ENCODE measurements at regions not wholly inside any gene's neighbourhood (a gene's known extent, or its start where the extent isn't known, plus 50 kb on each side); places are given as distances from the start of the nearest gene placed in this dataset.

DNA sequence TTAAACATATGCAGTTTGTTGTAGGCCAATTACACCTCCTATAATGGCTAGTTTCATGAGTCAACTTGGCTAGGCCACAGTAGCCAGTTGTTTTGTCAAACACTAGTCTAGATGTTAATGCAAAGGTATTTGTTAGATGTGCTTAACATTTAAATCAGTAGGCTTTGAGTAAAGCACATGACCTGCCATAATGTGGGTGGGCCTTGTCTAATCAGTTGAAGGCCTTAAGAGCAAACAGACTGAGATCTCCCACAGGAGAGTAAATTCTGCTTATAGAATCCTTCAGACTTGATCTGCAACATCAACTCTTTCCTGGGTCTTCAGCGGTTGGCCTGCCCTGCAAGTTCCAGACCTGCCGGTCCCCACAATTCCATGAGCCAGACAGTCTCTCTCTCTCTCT is 1345.9 kb downstream of the BRD1 start:
- TF ChIP-seq, protein P1, sequence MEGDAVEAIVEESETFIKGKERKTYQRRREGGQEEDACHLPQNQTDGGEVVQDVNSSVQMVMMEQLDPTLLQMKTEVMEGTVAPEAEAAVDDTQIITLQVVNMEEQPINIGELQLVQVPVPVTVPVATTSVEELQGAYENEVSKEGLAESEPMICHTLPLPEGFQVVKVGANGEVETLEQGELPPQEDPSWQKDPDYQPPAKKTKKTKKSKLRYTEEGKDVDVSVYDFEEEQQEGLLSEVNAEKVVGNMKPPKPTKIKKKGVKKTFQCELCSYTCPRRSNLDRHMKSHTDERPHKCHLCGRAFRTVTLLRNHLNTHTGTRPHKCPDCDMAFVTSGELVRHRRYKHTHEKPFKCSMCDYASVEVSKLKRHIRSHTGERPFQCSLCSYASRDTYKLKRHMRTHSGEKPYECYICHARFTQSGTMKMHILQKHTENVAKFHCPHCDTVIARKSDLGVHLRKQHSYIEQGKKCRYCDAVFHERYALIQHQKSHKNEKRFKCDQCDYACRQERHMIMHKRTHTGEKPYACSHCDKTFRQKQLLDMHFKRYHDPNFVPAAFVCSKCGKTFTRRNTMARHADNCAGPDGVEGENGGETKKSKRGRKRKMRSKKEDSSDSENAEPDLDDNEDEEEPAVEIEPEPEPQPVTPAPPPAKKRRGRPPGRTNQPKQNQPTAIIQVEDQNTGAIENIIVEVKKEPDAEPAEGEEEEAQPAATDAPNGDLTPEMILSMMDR (IDR thresholded peaks at IDR 0.05 in 8 of 11, conservative IDR thresholded peaks at IDR 0.05 in 3 of 11) = no peak
- TF ChIP-seq POLR2A (IDR thresholded peaks at IDR 0.05) (no peak), POLR2AphosphoS5 (IDR thresholded peaks at IDR 0.05) (no peak)

Measured in spleen (tissue), 7 donors.